Kidney tubule cell (primary cell): ENCODE measurements at regions not wholly inside any gene's neighbourhood (a gene's known extent, or its start where the extent isn't known, plus 50 kb on each side); places are given as distances from the start of the nearest gene placed in this dataset.
A peak's percentile ranks its signal among the peaks of the same experiment; 100 is the strongest.
"Not testable (repeated sequence)": the region's sequence is repeated elsewhere in the genome, so short reads cannot be mapped to it uniquely, and the experiment has no call there.

Experiments
- DNase-seq: peaks from one replicate; pipeline ENCODE4 v3.0.0-alpha.2; 2018; ENCODE audit warnings: low spot score

- DNase-seq, result no peak
These were observed 1149.5 kb downstream of the VRK1 start for GRCh38 chr14:97946641-97947040.

GRCh38 chr14:97948841-97949240, 1151.7 kb downstream of the VRK1 start:
- no peak for DNase-seq

- no peak for DNase-seq
These were observed 1159.6 kb downstream of the VRK1 start for GRCh38 chr14:97956581-97957340.

GRCh38 chr14:97959251-97959650, 1162.1 kb downstream of the VRK1 start:
- no peak for DNase-seq

GRCh38 chr14:97960436-97960835, 1163.3 kb downstream of the VRK1 start:
- no peak for DNase-seq

GRCh38 chr14:97970222-97970621, 1173.0 kb downstream of the VRK1 start:
- DNase-seq, result no peak

GRCh38 chr14:97975216-97975615, 1178.0 kb downstream of the VRK1 start:
- no peak for DNase-seq

- no peak for DNase-seq
These were observed 1178.8 kb downstream of the VRK1 start for GRCh38 chr14:97975962-97976361.

- no peak for DNase-seq
These were observed 1179.7 kb downstream of the VRK1 start for GRCh38 chr14:97976861-97977260.

- peak; percentile 46 for DNase-seq
These were observed 1180.6 kb downstream of the VRK1 start for GRCh38 chr14:97977651-97978261.

GRCh38 chr14:97978341-97978740, 1181.2 kb downstream of the VRK1 start:
- peak; percentile 80 for DNase-seq

- DNase-seq, result no peak
These were observed 1196.4 kb downstream of the VRK1 start for GRCh38 chr14:97993508-97994019.

- DNase-seq, result no peak
These were observed 1196.9 kb downstream of the VRK1 start for GRCh38 chr14:97994020-97994531.

- DNase-seq, result no peak
These were observed 1197.9 kb downstream of the VRK1 start for GRCh38 chr14:97995038-97995437.

GRCh38 chr14:97995531-97995930, 1198.3 kb downstream of the VRK1 start:
- no peak for DNase-seq

GRCh38 chr14:98006008-98006407, 1208.8 kb downstream of the VRK1 start:
- no peak for DNase-seq

- no peak for DNase-seq
These were observed 1211.4 kb downstream of the VRK1 start for GRCh38 chr14:98008381-98009113.

- not testable (repeated sequence) for DNase-seq
These were observed 1212.0 kb downstream of the VRK1 start for GRCh38 chr14:98009177-98009576.

- no peak for DNase-seq
These were observed 1213.6 kb downstream of the VRK1 start for GRCh38 chr14:98010784-98011183.

- no peak for DNase-seq
These were observed 1217.9 kb downstream of the VRK1 start for GRCh38 chr14:98014851-98015615.

GRCh38 chr14:98015921-98016320, 1218.7 kb downstream of the VRK1 start:
- no peak for DNase-seq

GRCh38 chr14:98018628-98019027, 1221.4 kb downstream of the VRK1 start:
- no peak for DNase-seq
